Keratinocyte (primary cell): ENCODE measurements at regions not wholly inside any gene's neighbourhood (a gene's known extent, or its start where the extent isn't known, plus 50 kb on each side); places are given as distances from the start of the nearest gene placed in this dataset.

Experiments used
- CTCF ChIP-seq, 3 experiments: IDR thresholded peaks in 1 of 3; conservative IDR thresholded peaks in 1 of 3; optimal IDR thresholded peaks in 1 of 3; 2 replicates in 2 of 3; 3 replicates in 1 of 3; pipeline versions ENCODE3 to v1.5.1; 2011; ENCODE audit warnings: low read length in 3 of 3, mild to moderate bottlenecking in 3 of 3, moderate library complexity in 2 of 3, control low read depth in 1 of 3, inconsistent platforms in 1 of 3; ENCODE audit not compliant: insufficient read depth in 2 of 3; ENCODE audit errors: extremely low read depth in 1 of 3
- EZH2 ChIP-seq: IDR thresholded peaks from one replicate; pipeline ENCODE4 v1.6.1; 2012; ENCODE audit warnings: inconsistent platforms, mild to moderate bottlenecking, low read length, moderate library complexity

GRCh38 chr18:68053290-68053689 is 536.8 kb upstream of the DSEL start:
- no peak for TF ChIP-seq CTCF (optimal IDR thresholded peaks at IDR 0.05 in 1 of 3, IDR thresholded peaks at IDR 0.05 in 1 of 3, conservative IDR thresholded peaks at IDR 0.05 in 1 of 3; ENCODE audit: extremely low read depth in 1 of 3, insufficient read depth in 2 of 3, low read length in 3 of 3)
- no peak for TF ChIP-seq EZH2
